Neural cell (in vitro differentiated cells): ENCODE measurements at regions not wholly inside any gene's neighbourhood (a gene's known extent, or its start where the extent isn't known, plus 50 kb on each side); places are given as distances from the start of the nearest gene placed in this dataset.

Source experiments
- H2AFZ ChIP-seq: fragments of 200-600, 300-800 bp; sonication (generic), shearing (Covaris generic); 2 replicates; pipeline ENCODE4 v1.6.0; 2014; ENCODE audit warnings: low read depth, mild to moderate bottlenecking, antibody characterized with exemption, low read length, moderate library complexity
- H3F3A ChIP-seq: fragments of 200-600 bp; shearing (Covaris generic); 2 replicates; pipeline ENCODE4 v1.6.1; 2016; ENCODE audit warnings: mild to moderate bottlenecking, moderate library complexity, mixed read lengths, antibody characterized with exemption, low read length; ENCODE audit not compliant: insufficient read depth, poor library complexity, severe bottlenecking
- H3K27ac ChIP-seq: fragments of 200-600, 300-800 bp; sonication (generic), shearing (Covaris generic); 2 replicates; pipeline ENCODE4 v1.5.1; 2014; ENCODE audit warnings: mild to moderate bottlenecking, low read length, moderate library complexity
- H3K27me3 ChIP-seq: fragments of 300-800, 200-600 bp; sonication (generic), shearing (Covaris generic); 2 replicates; pipeline ENCODE4 v1.6.0; 2014; ENCODE audit warnings: mild to moderate bottlenecking, low read depth, low read length, moderate library complexity; ENCODE audit not compliant: insufficient read depth
- H3K36me3 ChIP-seq: fragments of 300-800, 200-600 bp; sonication (generic), shearing (Covaris generic); 2 replicates; pipeline ENCODE4 v1.5.1; 2014; ENCODE audit warnings: mild to moderate bottlenecking, antibody characterized with exemption, low read length, moderate library complexity; ENCODE audit not compliant: insufficient read depth
- H3K4me2 ChIP-seq: fragments of 300-800, 200-600 bp; sonication (generic), shearing (Covaris generic); 2 replicates; pipeline ENCODE4 v1.6.0; 2014; ENCODE audit warnings: mild to moderate bottlenecking, low read length
- H3K4me3 ChIP-seq: fragments of 300-800, 200-600 bp; sonication (generic), shearing (Covaris generic); 2 replicates; pipeline ENCODE4 v1.5.1; 2014; ENCODE audit warnings: mild to moderate bottlenecking, low read length, moderate library complexity
- H3K79me2 ChIP-seq: fragments of 200-600 bp; shearing (Covaris generic); replicated peaks from 2 replicates; pipeline ENCODE4 v1.6.0; 2014; ENCODE audit warnings: mild to moderate bottlenecking, low read length, moderate library complexity; ENCODE audit not compliant: insufficient read depth
- H3K9ac ChIP-seq: fragments of 300-800, 200-600 bp; sonication (generic), shearing (Covaris generic); 2 replicates; pipeline ENCODE4 v1.6.1; 2016; ENCODE audit warnings: mild to moderate bottlenecking, low read length, mixed read lengths
- H3K9me2 ChIP-seq: fragments of 200-600 bp; shearing (Covaris generic); 2 replicates; pipeline ENCODE4 v1.6.1; 2016; ENCODE audit warnings: mild to moderate bottlenecking, low read length, mixed read lengths; ENCODE audit not compliant: insufficient read depth
- H3K9me3 ChIP-seq: fragments of 200-600, 300-800 bp; sonication (generic), shearing (Covaris generic); 2 replicates; pipeline ENCODE4 v1.6.1; 2016; ENCODE audit warnings: mild to moderate bottlenecking, mixed run types, low read length, moderate library complexity, mixed read lengths
- H4K20me1 ChIP-seq: fragments of 200-600 bp; shearing (Covaris generic); 2 replicates; pipeline ENCODE4 v1.6.1; 2016; ENCODE audit warnings: mild to moderate bottlenecking, mixed run types; ENCODE audit not compliant: insufficient read depth
- EP300 ChIP-seq: fragments of 450-650 bp; conservative IDR thresholded peaks from 2 replicates; pipeline ENCODE4 v1.6.1; 2014; ENCODE audit warnings: antibody characterized with exemption, mild to moderate bottlenecking, moderate library complexity; ENCODE audit not compliant: poor library complexity, severe bottlenecking
- EZH2 ChIP-seq: fragments of 200-600, 300-800 bp; shearing (Covaris generic), sonication (generic); IDR thresholded peaks from 2 replicates; pipeline ENCODE4 v1.6.1; 2014; ENCODE audit warnings: antibody characterized with exemption, low read length, borderline replicate concordance, mild to moderate bottlenecking; ENCODE audit not compliant: insufficient read depth, poor library complexity, severe bottlenecking
- MXI1 ChIP-seq: fragments of 450-650 bp; conservative IDR thresholded peaks from 2 replicates; pipeline ENCODE4 v1.6.1; 2014; ENCODE audit warnings: antibody characterized with exemption, mild to moderate bottlenecking; ENCODE audit not compliant: poor library complexity, severe bottlenecking
- POLR2AphosphoS5 ChIP-seq: IDR thresholded peaks from 2 replicates; pipeline ENCODE4 v1.6.1; 2012
- RAD21 ChIP-seq: fragments of 450-650 bp; conservative IDR thresholded peaks from 2 replicates; pipeline ENCODE4 v1.6.1; 2014; ENCODE audit warnings: antibody characterized with exemption, mild to moderate bottlenecking, moderate library complexity
- SMC3 ChIP-seq: fragments of 450-650 bp; conservative IDR thresholded peaks from 2 replicates; pipeline ENCODE4 v1.6.1; 2014; ENCODE audit warnings: antibody characterized with exemption, mild to moderate bottlenecking, moderate library complexity; ENCODE audit not compliant: poor library complexity
- TAF1 ChIP-seq: IDR thresholded peaks from 2 replicates; pipeline ENCODE4 v1.6.1; 2012; ENCODE audit warnings: low read depth
- TF ChIP-seq, protein P1 (sequence below): fragments of 450-650 bp; IDR thresholded peaks from 2 replicates; pipeline ENCODE4 v1.5.1; 2014; ENCODE audit warnings: antibody characterized with exemption, mild to moderate bottlenecking, moderate library complexity; ENCODE audit not compliant: poor library complexity, severe bottlenecking
- TF ChIP-seq, protein P2 (sequence below): IDR thresholded peaks from 2 replicates; pipeline ENCODE4 v1.6.1; 2012; ENCODE audit warnings: borderline replicate concordance

DNA sequence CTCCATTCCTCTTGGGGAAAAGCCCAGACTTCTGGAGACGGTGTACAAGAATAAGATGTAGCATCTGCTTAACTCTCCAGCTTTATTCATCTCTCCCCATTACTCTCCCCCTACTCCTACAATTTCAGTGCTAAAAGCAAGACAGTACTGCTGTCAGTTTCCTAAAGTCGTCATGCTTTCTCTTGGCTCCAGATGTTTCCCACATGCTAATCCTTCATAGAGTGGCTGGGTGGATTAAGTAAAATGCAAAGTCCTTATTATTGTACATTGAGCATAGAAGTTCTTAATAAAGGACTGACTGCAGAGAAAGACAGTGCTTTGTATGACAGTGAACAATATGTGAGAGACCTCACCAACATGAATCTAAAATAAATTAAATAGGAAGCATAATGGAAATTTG, 142.2 kb upstream of the UBASH3B start:
- no peak for TF ChIP-seq MXI1
- TF ChIP-seq TAF1 = no peak
- no peak for TF ChIP-seq EZH2
- no peak for TF ChIP-seq EP300
- TF ChIP-seq RAD21 = no peak
- TF ChIP-seq SMC3 = no peak
- TF ChIP-seq, protein P1, sequence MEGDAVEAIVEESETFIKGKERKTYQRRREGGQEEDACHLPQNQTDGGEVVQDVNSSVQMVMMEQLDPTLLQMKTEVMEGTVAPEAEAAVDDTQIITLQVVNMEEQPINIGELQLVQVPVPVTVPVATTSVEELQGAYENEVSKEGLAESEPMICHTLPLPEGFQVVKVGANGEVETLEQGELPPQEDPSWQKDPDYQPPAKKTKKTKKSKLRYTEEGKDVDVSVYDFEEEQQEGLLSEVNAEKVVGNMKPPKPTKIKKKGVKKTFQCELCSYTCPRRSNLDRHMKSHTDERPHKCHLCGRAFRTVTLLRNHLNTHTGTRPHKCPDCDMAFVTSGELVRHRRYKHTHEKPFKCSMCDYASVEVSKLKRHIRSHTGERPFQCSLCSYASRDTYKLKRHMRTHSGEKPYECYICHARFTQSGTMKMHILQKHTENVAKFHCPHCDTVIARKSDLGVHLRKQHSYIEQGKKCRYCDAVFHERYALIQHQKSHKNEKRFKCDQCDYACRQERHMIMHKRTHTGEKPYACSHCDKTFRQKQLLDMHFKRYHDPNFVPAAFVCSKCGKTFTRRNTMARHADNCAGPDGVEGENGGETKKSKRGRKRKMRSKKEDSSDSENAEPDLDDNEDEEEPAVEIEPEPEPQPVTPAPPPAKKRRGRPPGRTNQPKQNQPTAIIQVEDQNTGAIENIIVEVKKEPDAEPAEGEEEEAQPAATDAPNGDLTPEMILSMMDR = no peak
- TF ChIP-seq, protein P2, sequence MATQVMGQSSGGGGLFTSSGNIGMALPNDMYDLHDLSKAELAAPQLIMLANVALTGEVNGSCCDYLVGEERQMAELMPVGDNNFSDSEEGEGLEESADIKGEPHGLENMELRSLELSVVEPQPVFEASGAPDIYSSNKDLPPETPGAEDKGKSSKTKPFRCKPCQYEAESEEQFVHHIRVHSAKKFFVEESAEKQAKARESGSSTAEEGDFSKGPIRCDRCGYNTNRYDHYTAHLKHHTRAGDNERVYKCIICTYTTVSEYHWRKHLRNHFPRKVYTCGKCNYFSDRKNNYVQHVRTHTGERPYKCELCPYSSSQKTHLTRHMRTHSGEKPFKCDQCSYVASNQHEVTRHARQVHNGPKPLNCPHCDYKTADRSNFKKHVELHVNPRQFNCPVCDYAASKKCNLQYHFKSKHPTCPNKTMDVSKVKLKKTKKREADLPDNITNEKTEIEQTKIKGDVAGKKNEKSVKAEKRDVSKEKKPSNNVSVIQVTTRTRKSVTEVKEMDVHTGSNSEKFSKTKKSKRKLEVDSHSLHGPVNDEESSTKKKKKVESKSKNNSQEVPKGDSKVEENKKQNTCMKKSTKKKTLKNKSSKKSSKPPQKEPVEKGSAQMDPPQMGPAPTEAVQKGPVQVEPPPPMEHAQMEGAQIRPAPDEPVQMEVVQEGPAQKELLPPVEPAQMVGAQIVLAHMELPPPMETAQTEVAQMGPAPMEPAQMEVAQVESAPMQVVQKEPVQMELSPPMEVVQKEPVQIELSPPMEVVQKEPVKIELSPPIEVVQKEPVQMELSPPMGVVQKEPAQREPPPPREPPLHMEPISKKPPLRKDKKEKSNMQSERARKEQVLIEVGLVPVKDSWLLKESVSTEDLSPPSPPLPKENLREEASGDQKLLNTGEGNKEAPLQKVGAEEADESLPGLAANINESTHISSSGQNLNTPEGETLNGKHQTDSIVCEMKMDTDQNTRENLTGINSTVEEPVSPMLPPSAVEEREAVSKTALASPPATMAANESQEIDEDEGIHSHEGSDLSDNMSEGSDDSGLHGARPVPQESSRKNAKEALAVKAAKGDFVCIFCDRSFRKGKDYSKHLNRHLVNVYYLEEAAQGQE = no peak
- TF ChIP-seq POLR2AphosphoS5 = no peak
- no peak overlapping the region for H3K4me3 ChIP-seq
- H3K9me3 ChIP-seq = no peaks in the 10 kb centered on the region
- H3K27me3 ChIP-seq = peaks cover 3% of the 10 kb centered on the region
- H3K4me2 ChIP-seq = no peak overlapping the region
- H2AFZ ChIP-seq = no peak overlapping the region
- H4K20me1 ChIP-seq = no peaks in the 10 kb centered on the region
- no peaks in the 10 kb centered on the region for H3K79me2 ChIP-seq
- no peak overlapping the region for H3K9ac ChIP-seq
- no peaks in the 10 kb centered on the region for H3K9me2 ChIP-seq
- no peak overlapping the region for H3K27ac ChIP-seq
- H3F3A ChIP-seq = no peaks in the 10 kb centered on the region
- no peaks in the 10 kb centered on the region for H3K36me3 ChIP-seq

DNA sequence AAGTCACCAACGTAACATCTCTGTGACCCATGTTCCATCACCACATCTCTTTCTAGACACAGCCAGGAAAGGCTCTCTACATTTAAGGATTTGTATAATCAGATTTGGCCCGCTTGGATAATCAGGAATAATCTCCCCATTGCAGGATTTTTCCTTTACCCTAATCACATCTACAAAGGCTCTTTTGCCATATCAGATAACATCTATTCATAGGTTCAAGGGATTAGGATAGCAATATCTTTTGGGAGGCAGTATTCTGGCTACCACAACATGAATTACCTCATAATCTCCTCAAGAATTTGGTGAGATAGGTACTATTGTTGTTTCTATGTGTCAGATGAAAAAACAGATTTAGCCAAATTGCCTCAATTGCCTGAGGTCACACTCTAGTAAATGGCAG, 142.8 kb upstream of the UBASH3B start:
- Histone ChIP-seq H3K9me3 (no peaks in the 10 kb centered on the region), H3K4me2 (no peak overlapping the region), H3K27me3 (peaks cover 3% of the 10 kb centered on the region), H3K9me2 (no peaks in the 10 kb centered on the region), H3K27ac (no peak overlapping the region), H3K9ac (no peak overlapping the region), H2AFZ (no peak overlapping the region), H4K20me1 (no peaks in the 10 kb centered on the region), H3K36me3 (no peaks in the 10 kb centered on the region), H3K79me2 (no peaks in the 10 kb centered on the region), H3F3A (no peaks in the 10 kb centered on the region), H3K4me3 (no peak overlapping the region)
- TF ChIP-seq TAF1 (no peak), MXI1 (no peak)
- TF ChIP-seq, protein P2 = no peak
- TF ChIP-seq, protein P1 = no peak
